Kidney epithelial cell (primary cell): ENCODE measurements at regions not wholly inside any gene's neighbourhood (a gene's known extent, or its start where the extent isn't known, plus 50 kb on each side); places are given as distances from the start of the nearest gene placed in this dataset.
A peak's percentile ranks its signal among the peaks of the same experiment; 100 is the strongest.

Experiments used
- DNase-seq: peaks from one replicate; pipeline ENCODE4 v3.0.0-alpha.2; 2010; ENCODE audit warnings: low read depth
- H3K27me3 ChIP-seq: 2 replicates; pipeline ENCODE4 v1.6.0; 2011; ENCODE audit warnings: low read length; ENCODE audit not compliant: control insufficient read depth, insufficient read depth
- H3K36me3 ChIP-seq: 2 replicates; pipeline ENCODE4 v1.5.1; 2011; ENCODE audit warnings: low read length; ENCODE audit not compliant: control insufficient read depth, insufficient read depth
- H3K4me3 ChIP-seq: 2 replicates; pipeline ENCODE4 v1.5.1; 2011; ENCODE audit warnings: low read depth, mild to moderate bottlenecking, control low read depth, low read length
- CTCF ChIP-seq: IDR thresholded peaks from 2 replicates; pipeline ENCODE4 v1.5.1; 2011; ENCODE audit warnings: mild to moderate bottlenecking, moderate library complexity, low read length, control low read depth, inconsistent platforms; ENCODE audit not compliant: insufficient read depth, poor library complexity, severe bottlenecking

- Histone ChIP-seq H3K27me3 (no peaks in the 10 kb centered on the region), H3K36me3 (no peaks in the 10 kb centered on the region), H3K4me3 (no peak overlapping the region)
- no peak for DNase-seq
- TF ChIP-seq CTCF = no peak
Measured at GRCh38 chr3:135760581-135760980, 204.9 kb upstream of the PPP2R3A start.

GRCh38 chr3:135762188-135762856, 203.2 kb upstream of the PPP2R3A start:
- H3K27me3 ChIP-seq = no peaks in the 10 kb centered on the region
- TF ChIP-seq CTCF = peak; percentile 6

GRCh38 chr3:135766115-135766514, 199.4 kb upstream of the PPP2R3A start:
- Histone ChIP-seq H3K36me3 (no peaks in the 10 kb centered on the region), H3K4me3 (no peak overlapping the region), H3K27me3 (no peaks in the 10 kb centered on the region)
- no peak for DNase-seq
- no peak for TF ChIP-seq CTCF

More at GRCh38 chr3:135762188-135762856, 203.2 kb upstream of the PPP2R3A start:
- no peaks in the 10 kb centered on the region for H3K36me3 ChIP-seq
- no peak for DNase-seq
- H3K4me3 ChIP-seq = no peak overlapping the region

GRCh38 chr3:135771760-135772159, 193.8 kb upstream of the PPP2R3A start:
- no peak for DNase-seq
- Histone ChIP-seq H3K27me3 (no peaks in the 10 kb centered on the region), H3K4me3 (no peak overlapping the region), H3K36me3 (no peaks in the 10 kb centered on the region)
- TF ChIP-seq CTCF = no peak

- Histone ChIP-seq H3K36me3 (no peaks in the 10 kb centered on the region), H3K4me3 (no peak overlapping the region), H3K27me3 (no peaks in the 10 kb centered on the region)
- TF ChIP-seq CTCF = no peak
- no peak for DNase-seq
Measured at GRCh38 chr3:135779024-135779423, 186.5 kb upstream of the PPP2R3A start.
